ENCODE measurements at regions not wholly inside any gene's neighbourhood (a gene's known extent, or its start where the extent isn't known, plus 50 kb on each side); places are given as distances from the start of the nearest gene placed in this dataset.
"Not testable (repeated sequence)": the region's sequence is repeated elsewhere in the genome, so short reads cannot be mapped to it uniquely, and the experiment has no call there.

DNA sequence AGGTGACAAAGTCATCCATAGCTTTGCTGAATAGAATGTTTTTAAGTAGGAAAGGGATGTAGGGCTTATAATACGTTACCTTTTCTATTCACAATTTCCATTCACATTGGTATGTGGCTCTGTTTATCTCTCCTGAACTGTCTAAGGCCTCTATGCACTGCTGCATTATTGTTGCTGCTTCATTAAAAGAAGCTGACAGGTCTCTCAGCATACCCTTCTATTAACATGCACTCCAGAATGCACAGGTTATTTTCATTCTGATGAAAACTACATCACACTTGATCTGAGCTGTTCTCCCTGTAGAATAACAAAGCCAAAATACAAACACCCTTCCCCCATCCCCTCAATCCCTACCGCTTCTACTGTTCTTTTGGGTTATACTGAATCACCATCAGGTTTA, 399.3 kb downstream of the TBC1D32 start:
- intact Hi-C loops (cut with DNase I), result no loop called here
- WGBS, 2 donors, result 87 to 88% methylated on average over 2 of the region's 2 CpGs
- Histone ChIP-seq H3K36me3 (no peaks in the 10 kb centered on the region), H3K9me3 (no peaks in the 10 kb centered on the region), H3K27me3 (no peaks in the 10 kb centered on the region), H3K4me1 (no peaks in the 10 kb centered on the region), H3K4me3 (replicated peaks in 1 of 3) (no peak overlapping the region), H3K27ac (no peak overlapping the region)
- DNase-seq, result no peak
- no peak for TF ChIP-seq POLR2A (IDR thresholded peaks at IDR 0.05)
- TF ChIP-seq, protein P1, sequence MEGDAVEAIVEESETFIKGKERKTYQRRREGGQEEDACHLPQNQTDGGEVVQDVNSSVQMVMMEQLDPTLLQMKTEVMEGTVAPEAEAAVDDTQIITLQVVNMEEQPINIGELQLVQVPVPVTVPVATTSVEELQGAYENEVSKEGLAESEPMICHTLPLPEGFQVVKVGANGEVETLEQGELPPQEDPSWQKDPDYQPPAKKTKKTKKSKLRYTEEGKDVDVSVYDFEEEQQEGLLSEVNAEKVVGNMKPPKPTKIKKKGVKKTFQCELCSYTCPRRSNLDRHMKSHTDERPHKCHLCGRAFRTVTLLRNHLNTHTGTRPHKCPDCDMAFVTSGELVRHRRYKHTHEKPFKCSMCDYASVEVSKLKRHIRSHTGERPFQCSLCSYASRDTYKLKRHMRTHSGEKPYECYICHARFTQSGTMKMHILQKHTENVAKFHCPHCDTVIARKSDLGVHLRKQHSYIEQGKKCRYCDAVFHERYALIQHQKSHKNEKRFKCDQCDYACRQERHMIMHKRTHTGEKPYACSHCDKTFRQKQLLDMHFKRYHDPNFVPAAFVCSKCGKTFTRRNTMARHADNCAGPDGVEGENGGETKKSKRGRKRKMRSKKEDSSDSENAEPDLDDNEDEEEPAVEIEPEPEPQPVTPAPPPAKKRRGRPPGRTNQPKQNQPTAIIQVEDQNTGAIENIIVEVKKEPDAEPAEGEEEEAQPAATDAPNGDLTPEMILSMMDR (IDR thresholded peaks at IDR 0.05), result no peak

DNA sequence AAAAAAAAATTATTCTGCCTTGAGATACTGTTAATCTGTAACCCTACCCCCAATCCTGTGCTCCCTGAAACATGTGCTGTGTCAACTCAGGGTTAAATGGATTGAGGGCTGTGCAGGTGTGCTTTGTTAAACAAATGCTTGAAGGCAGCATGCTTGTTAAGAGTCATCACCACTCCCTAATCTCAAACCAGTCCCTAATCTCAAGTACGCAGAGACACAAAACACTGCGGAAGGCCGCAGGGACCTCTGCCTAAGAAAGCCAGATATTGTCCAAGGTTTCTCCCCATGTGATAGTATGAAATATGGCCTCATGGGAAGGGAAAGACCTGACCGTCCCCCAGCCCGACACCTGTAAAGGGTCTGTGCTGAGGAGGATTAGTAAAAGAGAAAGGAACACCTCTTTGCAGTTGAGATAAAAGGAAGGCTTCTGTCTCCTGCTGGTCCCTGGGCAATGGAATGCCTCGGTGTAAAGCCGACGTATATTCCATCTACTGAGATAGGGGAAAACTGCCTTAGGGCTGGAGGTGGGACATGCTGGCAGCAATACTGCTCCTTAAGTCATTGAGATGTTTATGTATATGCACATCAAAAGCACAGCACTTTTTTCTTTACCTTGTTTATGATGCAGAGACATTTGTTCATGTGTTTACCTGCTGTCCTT, 402.6 kb downstream of the TBC1D32 start:
- H3K27me3 ChIP-seq; H3K4me1 ChIP-seq; intact Hi-C loops (cut with DNase I); H3K27ac ChIP-seq; H3K36me3 ChIP-seq; H3K9me3 ChIP-seq; H3K4me3 ChIP-seq (replicated peaks in 1 of 3); DNase-seq: not testable (repeated sequence)
- WGBS, 2 donors, result 48 to 53% methylated on average over 8 of the region's 8 CpGs

DNA sequence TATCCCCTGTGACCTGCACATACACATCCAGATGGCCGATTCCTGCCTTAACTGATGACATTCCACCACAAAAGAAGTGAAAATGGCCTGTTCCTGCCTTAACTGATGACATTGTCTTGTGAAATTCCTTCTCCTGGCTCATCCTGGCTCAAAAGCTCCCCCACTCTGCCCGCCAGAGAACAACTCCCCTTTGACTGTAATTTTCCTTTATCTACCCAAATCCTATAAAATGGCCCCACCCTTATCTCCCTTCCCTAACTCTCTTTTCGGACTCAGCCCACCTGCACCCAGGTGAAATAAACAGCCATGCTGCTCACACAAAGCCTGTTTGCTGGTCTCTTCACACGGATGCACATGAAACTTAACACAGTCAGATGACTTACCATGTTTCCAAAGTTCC, 403.8 kb downstream of the TBC1D32 start:
- H3K9me3 ChIP-seq; H3K36me3 ChIP-seq; H3K4me3 ChIP-seq (replicated peaks in 1 of 3); DNase-seq; H3K27me3 ChIP-seq; intact Hi-C loops (cut with DNase I); H3K27ac ChIP-seq; H3K4me1 ChIP-seq: not testable (repeated sequence)
- WGBS, 2 donors, result 82 to 90% methylated on average over 4 of the region's 4 CpGs

DNA sequence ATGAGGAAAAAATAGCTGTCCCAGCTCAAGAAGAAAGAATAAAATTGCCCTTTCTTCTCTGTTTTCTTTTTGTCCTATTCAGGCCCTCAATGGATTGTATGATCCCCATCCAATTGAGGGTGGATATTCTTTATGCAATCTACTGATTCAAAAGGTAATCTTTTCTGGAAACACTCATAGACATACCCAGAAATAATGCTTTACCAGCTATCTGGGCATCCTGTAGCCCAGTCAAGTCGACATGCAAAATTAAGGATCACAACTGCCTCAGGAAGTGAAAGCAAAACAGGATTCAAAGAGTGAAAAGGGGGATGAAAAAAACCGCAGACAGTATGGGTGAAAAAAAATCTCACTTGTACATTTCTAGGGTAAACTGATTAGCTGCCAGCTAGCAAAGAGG, 410.1 kb downstream of the TBC1D32 start:
- Histone ChIP-seq H3K36me3 (no peaks in the 10 kb centered on the region), H3K27me3 (no peaks in the 10 kb centered on the region), H3K9me3 (no peaks in the 10 kb centered on the region), H3K27ac (no peak overlapping the region), H3K4me1 (no peaks in the 10 kb centered on the region), H3K4me3 (replicated peaks in 1 of 3) (no peak overlapping the region)
- 81 to 88% methylated on average over 2 of the region's 2 CpGs for WGBS, 2 donors
- no peak for DNase-seq
- intact Hi-C loops (cut with DNase I), result no loop called here
- TF ChIP-seq POLR2A (IDR thresholded peaks at IDR 0.05), result no peak
- TF ChIP-seq, protein P1 (IDR thresholded peaks at IDR 0.05), result no peak

DNA sequence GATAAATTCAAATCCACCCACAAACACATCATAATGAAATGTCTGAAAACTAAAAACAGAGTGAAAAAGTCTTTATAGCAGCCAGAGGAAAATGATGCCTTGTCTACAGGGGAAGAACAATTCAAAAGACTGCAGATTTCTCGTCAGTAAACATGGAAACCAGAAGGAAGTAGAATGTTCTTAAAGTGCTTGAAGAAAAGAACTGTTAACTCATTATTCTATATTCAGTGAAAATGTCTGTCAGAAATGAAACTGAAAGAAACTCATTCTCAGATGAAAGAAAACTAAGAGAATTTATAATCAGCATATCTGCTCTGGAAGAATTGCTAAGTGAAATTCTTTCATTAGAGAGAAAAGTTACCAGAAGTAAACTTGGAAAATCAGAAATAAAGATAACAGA, 416.1 kb downstream of the TBC1D32 start:
- Histone ChIP-seq H3K27ac (no peak overlapping the region), H3K4me1 (no peaks in the 10 kb centered on the region), H3K27me3 (no peaks in the 10 kb centered on the region), H3K9me3 (no peaks in the 10 kb centered on the region), H3K4me3 (replicated peaks in 1 of 3) (no peak overlapping the region), H3K36me3 (no peaks in the 10 kb centered on the region)
- intact Hi-C loops (cut with DNase I), result no loop called here
- DNase-seq, result no peak
- TF ChIP-seq, protein P1 (IDR thresholded peaks at IDR 0.05), result no peak
- TF ChIP-seq POLR2A (IDR thresholded peaks at IDR 0.05), result no peak
- 0 to 83% methylated on average over 1 of the region's 1 CpG for WGBS, 2 donors

DNA sequence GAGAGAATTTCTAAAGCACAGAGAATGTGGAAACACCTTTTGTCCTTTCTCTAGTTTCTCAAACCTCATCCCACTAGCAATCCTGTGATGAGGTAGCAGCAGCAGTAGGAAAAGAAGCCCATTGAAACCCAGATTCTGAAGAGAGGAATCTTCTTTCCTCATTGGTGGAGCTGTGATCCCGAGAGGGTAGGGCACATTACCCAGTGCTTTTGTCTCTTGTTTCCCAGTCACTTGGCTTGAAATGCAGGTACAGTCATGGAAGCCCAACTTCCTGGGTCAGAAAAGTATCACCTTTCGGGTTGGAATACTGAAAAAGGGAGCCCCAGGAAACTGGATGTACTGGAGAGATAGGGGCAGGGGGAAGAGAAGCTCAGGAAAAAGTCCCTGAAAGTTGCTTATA, 417.4 kb downstream of the TBC1D32 start:
- Histone ChIP-seq H3K9me3 (no peaks in the 10 kb centered on the region), H3K4me1 (no peaks in the 10 kb centered on the region), H3K27ac (no peak overlapping the region), H3K27me3 (no peaks in the 10 kb centered on the region), H3K36me3 (no peaks in the 10 kb centered on the region), H3K4me3 (replicated peaks in 1 of 3) (no peak overlapping the region)
- DNase-seq, result no peak
- 78 to 79% methylated on average over 2 of the region's 2 CpGs for WGBS, 2 donors
- no peak for TF ChIP-seq POLR2A (IDR thresholded peaks at IDR 0.05)
- TF ChIP-seq, protein P1 (IDR thresholded peaks at IDR 0.05), result no peak
- intact Hi-C loops (cut with DNase I), result no loop called here
